RWPE1 (cell line): ENCODE measurements at regions not wholly inside any gene's neighbourhood (a gene's known extent, or its start where the extent isn't known, plus 50 kb on each side); places are given as distances from the start of the nearest gene placed in this dataset.
"Not testable (repeated sequence)": the region's sequence is repeated elsewhere in the genome, so short reads cannot be mapped to it uniquely, and the experiment has no call there.

Experiments used
- CTCF ChIA-PET: fragments of 350-600 bp; sonication (Branson Sonifier 250); formaldehyde crosslinking; extraction: SDS; loops from one replicate; lab custom pipeline; 2021; lab: Yijun Ruan, JAX
- POLR2A ChIA-PET: fragments of 400-600 bp; formaldehyde crosslinking; extraction: SDS; loops from one replicate; lab custom pipeline; 2020; ENCODE audit warnings: antibody characterized with exemption; ENCODE audit not compliant: low non-redundant PET; lab: Yijun Ruan, JAX
- DNase-seq: peaks from one replicate; pipeline ENCODE4 v3.0.0; 2012; ENCODE audit warnings: low spot score
- H3K27ac ChIP-seq: fragments of 450-650 bp; 2 replicates; pipeline ENCODE4 v1.5.1; 2017
- TF ChIP-seq, protein P1 (sequence below): fragments of 450-650 bp; conservative IDR thresholded peaks from 2 replicates; pipeline ENCODE4 v1.5.1; 2017; ENCODE audit warnings: low read depth, mild to moderate bottlenecking

GRCh38 chr18:59075923-59076322 lies 63.8 kb upstream of the SEC11C start:
- DNase-seq, result no peak
- TF ChIP-seq, protein P1, sequence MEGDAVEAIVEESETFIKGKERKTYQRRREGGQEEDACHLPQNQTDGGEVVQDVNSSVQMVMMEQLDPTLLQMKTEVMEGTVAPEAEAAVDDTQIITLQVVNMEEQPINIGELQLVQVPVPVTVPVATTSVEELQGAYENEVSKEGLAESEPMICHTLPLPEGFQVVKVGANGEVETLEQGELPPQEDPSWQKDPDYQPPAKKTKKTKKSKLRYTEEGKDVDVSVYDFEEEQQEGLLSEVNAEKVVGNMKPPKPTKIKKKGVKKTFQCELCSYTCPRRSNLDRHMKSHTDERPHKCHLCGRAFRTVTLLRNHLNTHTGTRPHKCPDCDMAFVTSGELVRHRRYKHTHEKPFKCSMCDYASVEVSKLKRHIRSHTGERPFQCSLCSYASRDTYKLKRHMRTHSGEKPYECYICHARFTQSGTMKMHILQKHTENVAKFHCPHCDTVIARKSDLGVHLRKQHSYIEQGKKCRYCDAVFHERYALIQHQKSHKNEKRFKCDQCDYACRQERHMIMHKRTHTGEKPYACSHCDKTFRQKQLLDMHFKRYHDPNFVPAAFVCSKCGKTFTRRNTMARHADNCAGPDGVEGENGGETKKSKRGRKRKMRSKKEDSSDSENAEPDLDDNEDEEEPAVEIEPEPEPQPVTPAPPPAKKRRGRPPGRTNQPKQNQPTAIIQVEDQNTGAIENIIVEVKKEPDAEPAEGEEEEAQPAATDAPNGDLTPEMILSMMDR, result no peak
- no peak overlapping the region for H3K27ac ChIP-seq
- CTCF ChIA-PET, result no interaction called here
- POLR2A ChIA-PET, result no interaction called here

GRCh38 chr18:59079264-59079663 lies 60.4 kb upstream of the SEC11C start:
- ChIA-PET CTCF (no interaction called here), POLR2A (no interaction called here)
- no peak overlapping the region for H3K27ac ChIP-seq
- DNase-seq, result no peak
- TF ChIP-seq, protein P1, result no peak

DNA sequence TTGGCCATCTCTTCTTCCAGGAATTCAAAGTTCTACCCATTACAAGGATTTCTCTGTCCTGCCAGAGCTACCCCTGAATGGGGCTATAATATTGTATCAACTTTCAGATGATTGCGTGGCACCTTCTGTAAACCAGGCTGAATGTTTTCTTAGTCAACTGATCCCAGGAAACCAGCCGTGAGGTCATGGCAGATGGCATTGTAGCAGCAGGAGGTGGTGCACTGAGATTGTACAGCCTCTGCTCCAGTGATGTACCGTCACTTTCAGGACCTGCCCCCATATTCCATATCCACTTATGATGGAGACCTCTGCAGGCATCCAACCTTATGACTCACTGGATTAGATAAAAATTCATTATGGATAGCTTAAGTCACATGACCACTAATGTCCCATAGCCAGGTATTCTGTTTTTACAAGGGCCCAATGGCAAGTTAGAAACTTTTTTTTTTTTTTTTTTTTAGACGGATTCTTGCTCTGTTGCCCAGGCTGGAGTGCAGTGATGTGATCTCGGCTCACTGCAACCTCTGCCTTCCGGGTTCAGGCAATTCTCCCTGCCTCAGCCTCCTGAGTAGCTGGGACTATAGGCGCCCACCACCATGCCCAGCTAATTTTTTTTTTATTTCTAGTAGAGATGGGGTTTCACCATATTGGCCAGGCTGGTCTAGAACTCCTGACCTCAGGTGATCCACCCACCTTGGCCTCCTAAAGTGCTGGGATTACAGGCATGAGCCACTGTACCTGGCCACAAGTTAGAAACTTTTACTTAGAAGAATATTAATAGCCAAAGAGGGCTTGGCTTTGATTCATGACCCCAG lies 59.8 kb upstream of the SEC11C start:
- CTCF ChIA-PET, DNase-seq, POLR2A ChIA-PET, H3K27ac ChIP-seq: not testable (repeated sequence)

DNA sequence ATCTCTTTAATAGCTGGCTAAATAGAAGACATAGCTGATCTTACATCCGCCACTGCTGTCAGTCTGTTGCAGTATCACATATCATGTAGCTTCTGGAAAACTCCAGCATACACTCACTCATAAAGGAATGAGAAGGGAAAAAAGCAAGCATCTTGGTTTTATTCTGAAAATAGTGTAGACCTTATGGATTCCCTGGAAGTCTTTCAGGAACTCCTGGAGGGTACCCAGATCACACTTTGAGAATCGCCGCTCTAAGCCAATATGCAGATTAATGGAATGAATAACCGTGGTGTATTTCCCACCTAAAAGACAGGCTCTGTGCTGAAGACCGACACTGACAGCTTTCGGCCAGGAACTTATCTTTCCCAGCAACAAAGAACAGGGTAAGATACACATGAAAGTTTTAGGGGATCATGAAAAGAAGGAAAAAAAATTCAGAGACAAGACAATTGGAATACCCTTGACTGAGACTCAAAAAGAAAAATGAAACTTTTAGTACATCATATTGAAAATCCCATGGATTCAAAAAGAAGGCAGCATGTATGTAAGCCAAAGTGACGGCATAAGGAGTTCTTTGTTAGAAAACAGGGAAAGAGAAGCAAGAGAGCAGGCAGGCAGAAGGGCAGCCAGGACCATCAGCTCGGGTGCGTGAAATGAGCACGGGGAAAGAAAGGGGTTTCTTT lies 56.4 kb upstream of the SEC11C start:
- no peak for DNase-seq
- POLR2A ChIA-PET, result no interaction called here
- no peak overlapping the region for H3K27ac ChIP-seq
- CTCF ChIA-PET, result interaction anchor here (1.4 to 2.1 kb wide), 2 partner anchors 12 to 19 kb away, joined by 3 to 14 read pairs; no protein-coding TSS in a partner anchor
- TF ChIP-seq, protein P1, result no peak

DNA sequence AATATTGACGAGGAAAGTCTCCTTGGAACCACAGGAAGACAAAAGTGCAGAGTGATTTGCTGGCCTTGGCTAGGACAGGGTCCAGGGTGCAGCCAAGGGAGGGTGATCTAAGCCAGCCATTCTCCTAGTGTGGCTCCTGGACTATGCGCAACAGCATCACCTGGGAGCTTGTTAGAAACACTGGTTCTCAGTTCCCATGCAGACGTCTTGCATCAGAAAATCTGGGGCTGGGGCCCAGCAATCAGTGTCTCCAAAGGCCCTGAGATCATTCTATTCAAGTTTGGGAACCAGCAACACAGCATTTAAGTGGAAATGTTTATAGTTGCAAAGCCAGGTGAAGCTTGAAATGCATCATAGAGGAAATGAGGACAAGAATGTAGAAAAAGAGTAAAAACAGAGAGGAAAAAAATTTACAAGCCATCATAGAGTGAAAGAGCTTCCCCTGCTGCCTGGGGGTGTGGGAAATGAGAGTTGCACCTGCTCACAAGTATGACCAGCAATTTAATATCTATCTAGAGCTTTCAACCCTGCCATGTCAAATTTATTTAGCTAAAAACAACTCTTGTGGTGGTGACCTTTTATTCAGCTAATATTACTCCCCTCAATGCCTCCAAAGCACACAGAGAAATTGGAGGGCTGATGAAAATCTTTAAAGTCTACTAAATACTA lies 54.4 kb upstream of the SEC11C start:
- TF ChIP-seq, protein P1, result no peak
- no peak overlapping the region for H3K27ac ChIP-seq
- ChIA-PET CTCF (interaction anchor here (0.6 to 0.7 kb wide), 2 partner anchors 137 to 522 kb away, joined by 3 read pairs; no protein-coding TSS in a partner anchor), POLR2A (no interaction called here)
- no peak for DNase-seq

- no peak for DNase-seq
- no peak overlapping the region for H3K27ac ChIP-seq
- ChIA-PET CTCF (interaction anchor here (0.7 kb wide), 1 partner anchor 137 kb away, joined by 3 read pairs; no protein-coding TSS in a partner anchor), POLR2A (no interaction called here)
- TF ChIP-seq, protein P1, result no peak
Measured at GRCh38 chr18:59085797-59086196, 53.9 kb upstream of the SEC11C start.
